ENCODE measurements at regions not wholly inside any gene's neighbourhood (a gene's known extent, or its start where the extent isn't known, plus 50 kb on each side); places are given as distances from the start of the nearest gene placed in this dataset.
"Not testable (repeated sequence)": the region's sequence is repeated elsewhere in the genome, so short reads cannot be mapped to it uniquely, and the experiment has no call there.

DNA sequence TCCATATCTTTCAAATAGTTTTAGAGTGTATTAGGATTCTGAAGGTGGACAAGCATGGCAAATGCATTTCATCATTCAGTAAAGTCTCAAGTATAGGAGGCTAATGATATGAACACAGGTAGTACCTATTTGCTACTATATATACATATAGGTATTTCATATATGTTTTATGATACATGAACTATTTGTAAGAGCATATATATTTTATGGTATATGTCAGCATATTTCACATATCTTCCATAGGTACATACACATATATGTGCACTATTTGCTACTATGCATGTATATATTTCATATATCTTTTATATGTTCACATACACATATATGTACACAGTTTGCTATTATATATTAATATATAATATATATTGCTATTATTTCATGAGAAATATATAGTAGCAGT lies 1291.7 kb upstream of the MIR17HG start:
- Histone ChIP-seq H3K4me1 (ENCODE audit: control insufficient read depth in 4 of 4, insufficient read depth in 4 of 4, low read length in 3 of 4) (no peaks in the 10 kb centered on the region), H3K36me3 (ENCODE audit: control insufficient read depth in 4 of 4, insufficient read depth in 3 of 4, low read depth in 1 of 4, low read length in 3 of 4) (no peaks in the 10 kb centered on the region), H3K27ac (ENCODE audit: low read depth in 1 of 2, low read length in 2 of 2) (no peak overlapping the region), H3K4me3 (ENCODE audit: low read depth in 1 of 3, low read length in 3 of 3) (no peak overlapping the region), H3K9me3 (ENCODE audit: control insufficient read depth in 4 of 4, low read length in 3 of 4) (no peaks in the 10 kb centered on the region), H3K27me3 (ENCODE audit: control insufficient read depth in 4 of 4, insufficient read depth in 4 of 4, low read length in 3 of 4) (no peaks in the 10 kb centered on the region), H3K9ac (ENCODE audit: low read depth in 1 of 2, low read length in 2 of 2) (no peak overlapping the region)
- TF ChIP-seq, protein P1, sequence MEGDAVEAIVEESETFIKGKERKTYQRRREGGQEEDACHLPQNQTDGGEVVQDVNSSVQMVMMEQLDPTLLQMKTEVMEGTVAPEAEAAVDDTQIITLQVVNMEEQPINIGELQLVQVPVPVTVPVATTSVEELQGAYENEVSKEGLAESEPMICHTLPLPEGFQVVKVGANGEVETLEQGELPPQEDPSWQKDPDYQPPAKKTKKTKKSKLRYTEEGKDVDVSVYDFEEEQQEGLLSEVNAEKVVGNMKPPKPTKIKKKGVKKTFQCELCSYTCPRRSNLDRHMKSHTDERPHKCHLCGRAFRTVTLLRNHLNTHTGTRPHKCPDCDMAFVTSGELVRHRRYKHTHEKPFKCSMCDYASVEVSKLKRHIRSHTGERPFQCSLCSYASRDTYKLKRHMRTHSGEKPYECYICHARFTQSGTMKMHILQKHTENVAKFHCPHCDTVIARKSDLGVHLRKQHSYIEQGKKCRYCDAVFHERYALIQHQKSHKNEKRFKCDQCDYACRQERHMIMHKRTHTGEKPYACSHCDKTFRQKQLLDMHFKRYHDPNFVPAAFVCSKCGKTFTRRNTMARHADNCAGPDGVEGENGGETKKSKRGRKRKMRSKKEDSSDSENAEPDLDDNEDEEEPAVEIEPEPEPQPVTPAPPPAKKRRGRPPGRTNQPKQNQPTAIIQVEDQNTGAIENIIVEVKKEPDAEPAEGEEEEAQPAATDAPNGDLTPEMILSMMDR (IDR thresholded peaks at IDR 0.05; ENCODE audit: low read depth, low read length, missing input control), result no peak
- TF ChIP-seq FOXA2 (IDR thresholded peaks at IDR 0.05) (no peak), RXRA (IDR thresholded peaks at IDR 0.05) (no peak), RAD21 (IDR thresholded peaks at IDR 0.05) (no peak), HNF4A (conservative IDR thresholded peaks at IDR 0.05) (no peak), SP1 (IDR thresholded peaks at IDR 0.05) (no peak), JUND (IDR thresholded peaks at IDR 0.05) (no peak), YY1 (IDR thresholded peaks at IDR 0.05) (no peak), NR2F2 (IDR thresholded peaks at IDR 0.05) (no peak)
- TF ChIP-seq, protein P2, sequence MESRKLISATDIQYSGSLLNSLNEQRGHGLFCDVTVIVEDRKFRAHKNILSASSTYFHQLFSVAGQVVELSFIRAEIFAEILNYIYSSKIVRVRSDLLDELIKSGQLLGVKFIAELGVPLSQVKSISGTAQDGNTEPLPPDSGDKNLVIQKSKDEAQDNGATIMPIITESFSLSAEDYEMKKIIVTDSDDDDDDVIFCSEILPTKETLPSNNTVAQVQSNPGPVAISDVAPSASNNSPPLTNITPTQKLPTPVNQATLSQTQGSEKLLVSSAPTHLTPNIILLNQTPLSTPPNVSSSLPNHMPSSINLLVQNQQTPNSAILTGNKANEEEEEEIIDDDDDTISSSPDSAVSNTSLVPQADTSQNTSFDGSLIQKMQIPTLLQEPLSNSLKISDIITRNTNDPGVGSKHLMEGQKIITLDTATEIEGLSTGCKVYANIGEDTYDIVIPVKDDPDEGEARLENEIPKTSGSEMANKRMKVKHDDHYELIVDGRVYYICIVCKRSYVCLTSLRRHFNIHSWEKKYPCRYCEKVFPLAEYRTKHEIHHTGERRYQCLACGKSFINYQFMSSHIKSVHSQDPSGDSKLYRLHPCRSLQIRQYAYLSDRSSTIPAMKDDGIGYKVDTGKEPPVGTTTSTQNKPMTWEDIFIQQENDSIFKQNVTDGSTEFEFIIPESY (IDR thresholded peaks at IDR 0.05), result no peak
- TF ChIP-seq, protein P3, sequence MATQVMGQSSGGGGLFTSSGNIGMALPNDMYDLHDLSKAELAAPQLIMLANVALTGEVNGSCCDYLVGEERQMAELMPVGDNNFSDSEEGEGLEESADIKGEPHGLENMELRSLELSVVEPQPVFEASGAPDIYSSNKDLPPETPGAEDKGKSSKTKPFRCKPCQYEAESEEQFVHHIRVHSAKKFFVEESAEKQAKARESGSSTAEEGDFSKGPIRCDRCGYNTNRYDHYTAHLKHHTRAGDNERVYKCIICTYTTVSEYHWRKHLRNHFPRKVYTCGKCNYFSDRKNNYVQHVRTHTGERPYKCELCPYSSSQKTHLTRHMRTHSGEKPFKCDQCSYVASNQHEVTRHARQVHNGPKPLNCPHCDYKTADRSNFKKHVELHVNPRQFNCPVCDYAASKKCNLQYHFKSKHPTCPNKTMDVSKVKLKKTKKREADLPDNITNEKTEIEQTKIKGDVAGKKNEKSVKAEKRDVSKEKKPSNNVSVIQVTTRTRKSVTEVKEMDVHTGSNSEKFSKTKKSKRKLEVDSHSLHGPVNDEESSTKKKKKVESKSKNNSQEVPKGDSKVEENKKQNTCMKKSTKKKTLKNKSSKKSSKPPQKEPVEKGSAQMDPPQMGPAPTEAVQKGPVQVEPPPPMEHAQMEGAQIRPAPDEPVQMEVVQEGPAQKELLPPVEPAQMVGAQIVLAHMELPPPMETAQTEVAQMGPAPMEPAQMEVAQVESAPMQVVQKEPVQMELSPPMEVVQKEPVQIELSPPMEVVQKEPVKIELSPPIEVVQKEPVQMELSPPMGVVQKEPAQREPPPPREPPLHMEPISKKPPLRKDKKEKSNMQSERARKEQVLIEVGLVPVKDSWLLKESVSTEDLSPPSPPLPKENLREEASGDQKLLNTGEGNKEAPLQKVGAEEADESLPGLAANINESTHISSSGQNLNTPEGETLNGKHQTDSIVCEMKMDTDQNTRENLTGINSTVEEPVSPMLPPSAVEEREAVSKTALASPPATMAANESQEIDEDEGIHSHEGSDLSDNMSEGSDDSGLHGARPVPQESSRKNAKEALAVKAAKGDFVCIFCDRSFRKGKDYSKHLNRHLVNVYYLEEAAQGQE (IDR thresholded peaks at IDR 0.05), result no peak
- DNase-seq (ENCODE audit: low spot score), result no peak

DNA sequence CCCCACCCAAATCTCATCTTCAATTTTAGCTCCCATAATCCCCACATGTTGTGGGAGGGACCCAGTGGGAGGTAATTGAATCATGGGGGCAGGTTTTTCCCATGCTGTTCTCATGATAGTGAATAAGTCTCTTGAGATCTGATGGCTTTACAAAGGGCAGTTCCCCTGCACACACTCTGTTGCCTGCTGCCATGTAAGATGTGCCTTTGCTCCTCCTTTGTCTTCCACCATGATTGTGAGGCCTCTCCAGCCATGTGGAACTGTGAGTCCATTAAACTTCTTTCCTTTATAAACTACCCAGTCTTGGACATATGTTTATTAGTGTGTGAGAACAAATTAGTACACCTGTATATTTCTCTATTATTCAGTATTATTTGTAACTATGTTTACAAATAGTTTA lies 1283.3 kb upstream of the MIR17HG start:
- H3K4me1 ChIP-seq (ENCODE audit: control insufficient read depth in 4 of 4, insufficient read depth in 4 of 4, low read length in 3 of 4); H3K9me3 ChIP-seq (ENCODE audit: control insufficient read depth in 4 of 4, low read length in 3 of 4); DNase-seq (ENCODE audit: low spot score): not testable (repeated sequence)

DNA sequence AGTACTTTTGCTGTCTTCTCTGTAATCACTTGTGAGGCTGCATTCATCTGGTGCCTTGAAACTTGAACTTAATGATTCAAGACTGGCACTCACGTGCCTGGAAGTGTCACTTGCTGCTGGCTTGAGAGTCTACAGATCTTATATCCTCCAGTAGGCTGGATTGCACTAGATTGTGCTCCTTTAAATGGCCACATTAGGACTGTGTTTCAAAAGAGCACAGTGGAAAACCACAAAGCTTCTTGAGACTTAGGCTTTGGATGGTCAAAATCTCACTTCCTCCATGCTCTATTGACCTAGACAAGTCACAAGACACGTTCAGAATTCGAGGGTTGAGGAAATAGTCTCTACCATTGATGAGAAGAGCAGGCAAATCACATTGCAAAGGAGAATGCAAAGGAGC lies 1278.8 kb upstream of the MIR17HG start:
- Histone ChIP-seq H3K27ac (ENCODE audit: low read depth in 1 of 2, low read length in 2 of 2) (no peak overlapping the region), H3K9me3 (ENCODE audit: control insufficient read depth in 4 of 4, low read length in 3 of 4) (no peaks in the 10 kb centered on the region), H3K9ac (ENCODE audit: low read depth in 1 of 2, low read length in 2 of 2) (no peak overlapping the region), H3K4me3 (ENCODE audit: low read depth in 1 of 3, low read length in 3 of 3) (no peak overlapping the region), H3K4me1 (ENCODE audit: control insufficient read depth in 4 of 4, insufficient read depth in 4 of 4, low read length in 3 of 4) (no peaks in the 10 kb centered on the region), H3K36me3 (ENCODE audit: control insufficient read depth in 4 of 4, insufficient read depth in 3 of 4, low read depth in 1 of 4, low read length in 3 of 4) (no peaks in the 10 kb centered on the region), H3K27me3 (ENCODE audit: control insufficient read depth in 4 of 4, insufficient read depth in 4 of 4, low read length in 3 of 4) (no peaks in the 10 kb centered on the region)
- WGBS, result 42% methylated on average over 3 of the region's 3 CpGs
- TF ChIP-seq, protein P3 (IDR thresholded peaks at IDR 0.05), result no peak
- TF ChIP-seq JUND (IDR thresholded peaks at IDR 0.05) (no peak), FOXA1 (IDR thresholded peaks at IDR 0.05) (no peak)
- no peak for DNase-seq (ENCODE audit: low spot score)

More for the DNA sequence above, 1283.3 kb upstream of the MIR17HG start:
- not testable (repeated sequence) for H3K36me3 ChIP-seq (ENCODE audit: control insufficient read depth in 4 of 4, insufficient read depth in 3 of 4, low read depth in 1 of 4, low read length in 3 of 4); H3K9ac ChIP-seq (ENCODE audit: low read depth in 1 of 2, low read length in 2 of 2); H3K27ac ChIP-seq (ENCODE audit: low read depth in 1 of 2, low read length in 2 of 2); H3K27me3 ChIP-seq (ENCODE audit: control insufficient read depth in 4 of 4, insufficient read depth in 4 of 4, low read length in 3 of 4); H3K4me3 ChIP-seq (ENCODE audit: low read depth in 1 of 3, low read length in 3 of 3)

All from liver (tissue), 8 donors.